ENCODE measurements at regions not wholly inside any gene's neighbourhood (a gene's known extent, or its start where the extent isn't known, plus 50 kb on each side); places are given as distances from the start of the nearest gene placed in this dataset.

DNA sequence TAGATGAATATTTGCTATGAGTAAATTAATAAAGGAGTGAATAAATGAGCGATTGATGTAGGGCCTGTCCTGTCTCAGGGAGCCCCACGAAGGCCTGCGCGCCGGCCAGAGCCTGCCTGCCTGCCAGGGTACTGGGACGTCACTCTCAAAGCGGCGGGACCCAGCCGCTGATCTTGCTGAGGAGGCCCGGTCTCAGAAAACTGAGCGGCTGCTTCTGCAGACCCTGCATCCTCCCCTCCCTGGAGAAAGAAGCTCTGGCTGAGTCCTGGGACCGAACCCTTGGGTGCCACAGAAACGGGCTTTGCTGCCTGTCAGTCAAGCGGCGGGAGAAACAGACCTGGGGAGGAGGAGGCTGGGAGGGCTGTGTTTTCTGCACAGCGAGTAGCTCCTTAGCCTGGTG is 91.6 kb upstream of the B3GAT1 start:
- TF ChIP-seq, protein P1, sequence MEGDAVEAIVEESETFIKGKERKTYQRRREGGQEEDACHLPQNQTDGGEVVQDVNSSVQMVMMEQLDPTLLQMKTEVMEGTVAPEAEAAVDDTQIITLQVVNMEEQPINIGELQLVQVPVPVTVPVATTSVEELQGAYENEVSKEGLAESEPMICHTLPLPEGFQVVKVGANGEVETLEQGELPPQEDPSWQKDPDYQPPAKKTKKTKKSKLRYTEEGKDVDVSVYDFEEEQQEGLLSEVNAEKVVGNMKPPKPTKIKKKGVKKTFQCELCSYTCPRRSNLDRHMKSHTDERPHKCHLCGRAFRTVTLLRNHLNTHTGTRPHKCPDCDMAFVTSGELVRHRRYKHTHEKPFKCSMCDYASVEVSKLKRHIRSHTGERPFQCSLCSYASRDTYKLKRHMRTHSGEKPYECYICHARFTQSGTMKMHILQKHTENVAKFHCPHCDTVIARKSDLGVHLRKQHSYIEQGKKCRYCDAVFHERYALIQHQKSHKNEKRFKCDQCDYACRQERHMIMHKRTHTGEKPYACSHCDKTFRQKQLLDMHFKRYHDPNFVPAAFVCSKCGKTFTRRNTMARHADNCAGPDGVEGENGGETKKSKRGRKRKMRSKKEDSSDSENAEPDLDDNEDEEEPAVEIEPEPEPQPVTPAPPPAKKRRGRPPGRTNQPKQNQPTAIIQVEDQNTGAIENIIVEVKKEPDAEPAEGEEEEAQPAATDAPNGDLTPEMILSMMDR (IDR thresholded peaks at IDR 0.05; ENCODE audit: low read depth, low read length) = no peak
- no peak overlapping the region for H3K4me3 ChIP-seq (ENCODE audit: low read depth, low read length)

DNA sequence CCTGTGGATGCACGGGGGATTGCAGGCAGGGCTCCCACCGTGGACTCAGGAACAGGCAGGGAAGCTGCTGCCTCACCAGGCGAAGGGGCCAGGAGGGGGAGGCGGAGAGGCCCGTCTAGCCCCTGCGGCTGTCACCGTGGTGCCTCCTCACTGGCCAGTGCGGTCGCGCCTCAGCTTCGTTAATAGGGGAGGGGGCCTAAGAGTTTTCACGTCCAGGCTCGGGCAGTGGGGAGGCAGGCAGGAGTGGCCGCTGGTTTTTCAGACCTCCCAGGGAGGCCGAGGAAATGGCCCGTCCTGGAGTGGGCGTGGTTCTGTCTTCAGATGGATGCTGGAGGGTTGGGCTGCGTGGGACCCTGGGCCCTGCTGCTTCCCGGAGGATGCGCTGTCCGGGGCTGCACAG is 91.1 kb upstream of the B3GAT1 start:
- H3K4me3 ChIP-seq (ENCODE audit: low read depth, low read length) = no peak overlapping the region
- TF ChIP-seq, protein P1 (IDR thresholded peaks at IDR 0.05; ENCODE audit: low read depth, low read length) = no peak

DNA sequence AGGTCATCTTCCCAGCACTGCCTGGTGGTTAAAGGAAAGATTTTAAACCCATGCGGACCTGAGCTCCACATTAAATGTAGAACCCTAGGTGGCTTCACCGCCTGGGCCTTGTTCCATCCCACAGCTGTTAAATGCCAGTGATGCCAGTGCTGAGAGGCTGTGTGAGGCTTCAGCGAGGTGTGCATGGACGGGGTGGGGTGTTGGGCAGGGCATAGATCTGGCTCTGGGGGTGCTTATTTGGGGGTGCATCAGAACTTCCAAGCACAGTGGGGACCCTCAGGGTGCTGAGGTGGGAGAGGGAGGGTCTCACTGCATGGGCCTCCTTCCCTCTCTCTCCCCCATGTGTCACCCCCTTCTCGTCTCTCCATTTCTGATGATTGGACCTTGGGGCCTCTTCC is 90.1 kb upstream of the B3GAT1 start:
- no peak overlapping the region for H3K4me3 ChIP-seq (ENCODE audit: low read depth, low read length)
- TF ChIP-seq, protein P1 (IDR thresholded peaks at IDR 0.05; ENCODE audit: low read depth, low read length) = no peak

DNA sequence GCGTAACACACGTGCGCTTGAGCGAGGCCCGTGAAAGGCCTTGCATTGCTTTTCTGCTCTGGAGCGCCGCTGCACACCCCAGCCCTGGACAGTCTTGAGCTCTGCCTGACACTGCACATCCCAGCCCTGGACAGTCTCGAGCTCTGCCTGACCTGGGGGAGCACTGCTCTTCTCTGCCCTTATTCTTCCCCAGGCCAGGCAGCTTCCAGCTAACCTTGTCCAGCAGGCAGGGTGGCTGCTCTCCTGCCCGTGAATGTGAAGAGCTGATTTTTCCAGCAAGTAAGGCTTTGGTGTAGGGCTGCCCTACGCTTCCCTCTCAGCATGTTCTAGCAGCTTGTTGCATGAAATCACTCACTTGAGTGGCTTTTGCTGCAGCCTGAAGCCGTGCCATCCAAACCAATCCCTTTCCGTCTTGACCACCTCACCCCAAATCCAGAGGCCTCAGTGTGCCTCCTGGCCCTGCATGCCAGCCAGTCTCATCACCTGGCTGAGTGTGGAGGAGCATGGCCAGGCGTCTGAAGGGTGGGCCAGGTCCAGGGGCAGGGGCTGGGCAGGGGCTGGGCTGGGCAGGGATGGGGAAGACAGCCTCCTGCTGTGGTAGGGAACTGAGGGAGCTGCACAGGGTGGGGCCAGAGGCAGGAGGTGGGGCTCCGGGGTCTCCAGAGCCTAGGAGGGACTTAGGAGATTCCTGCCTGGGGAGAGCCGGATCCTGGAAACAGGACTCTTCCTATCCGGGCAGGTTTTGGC is 89.5 kb upstream of the B3GAT1 start:
- TF ChIP-seq, protein P1 (IDR thresholded peaks at IDR 0.05; ENCODE audit: low read depth, low read length) = no peak
- H3K4me3 ChIP-seq (ENCODE audit: low read depth, low read length) = no peak overlapping the region

DNA sequence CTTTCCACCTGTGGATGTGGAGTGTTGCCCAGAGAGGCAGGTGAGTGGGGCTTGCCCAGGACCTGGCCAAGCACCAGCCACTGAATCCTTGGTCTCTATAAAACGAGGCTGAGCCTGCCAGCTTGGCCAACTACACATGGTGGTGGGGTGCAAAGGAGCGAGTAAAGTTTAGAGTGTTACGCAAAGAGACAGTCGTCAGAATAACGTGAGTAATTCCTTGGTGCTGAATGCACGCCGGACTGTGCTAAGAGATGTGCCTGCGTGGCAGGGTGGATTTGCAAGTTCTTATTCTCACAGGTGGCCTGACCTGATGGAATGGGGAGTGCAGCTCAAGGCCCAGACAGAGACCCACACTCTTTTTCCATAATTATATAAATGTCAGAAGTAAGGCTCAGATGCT is 88.6 kb upstream of the B3GAT1 start:
- H3K4me3 ChIP-seq (ENCODE audit: low read depth, low read length) = no peak overlapping the region
- TF ChIP-seq, protein P1 (IDR thresholded peaks at IDR 0.05; ENCODE audit: low read depth, low read length) = no peak

DNA sequence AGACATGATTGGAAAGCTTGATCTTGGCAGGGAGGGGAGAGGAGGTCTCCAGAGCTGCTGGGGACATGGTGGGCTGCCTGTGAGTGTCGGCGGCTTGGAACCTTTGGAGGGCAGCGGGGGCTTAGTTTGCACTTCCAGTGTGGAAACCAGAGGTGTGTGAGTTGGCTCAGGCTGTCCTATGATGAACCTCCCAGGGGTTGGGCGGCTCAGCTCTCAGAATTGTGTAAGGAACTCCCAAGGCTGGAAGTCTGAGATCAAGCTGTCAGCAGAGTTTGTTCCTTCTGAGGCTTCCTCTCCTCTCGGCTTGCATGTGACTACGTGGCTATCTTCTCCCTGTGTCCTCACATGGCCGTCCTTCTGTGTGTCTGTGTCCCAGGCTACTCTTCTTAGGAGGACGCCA is 87.9 kb upstream of the B3GAT1 start:
- TF ChIP-seq, protein P1 (IDR thresholded peaks at IDR 0.05; ENCODE audit: low read depth, low read length) = no peak
- H3K4me3 ChIP-seq (ENCODE audit: low read depth, low read length) = no peak overlapping the region

DNA sequence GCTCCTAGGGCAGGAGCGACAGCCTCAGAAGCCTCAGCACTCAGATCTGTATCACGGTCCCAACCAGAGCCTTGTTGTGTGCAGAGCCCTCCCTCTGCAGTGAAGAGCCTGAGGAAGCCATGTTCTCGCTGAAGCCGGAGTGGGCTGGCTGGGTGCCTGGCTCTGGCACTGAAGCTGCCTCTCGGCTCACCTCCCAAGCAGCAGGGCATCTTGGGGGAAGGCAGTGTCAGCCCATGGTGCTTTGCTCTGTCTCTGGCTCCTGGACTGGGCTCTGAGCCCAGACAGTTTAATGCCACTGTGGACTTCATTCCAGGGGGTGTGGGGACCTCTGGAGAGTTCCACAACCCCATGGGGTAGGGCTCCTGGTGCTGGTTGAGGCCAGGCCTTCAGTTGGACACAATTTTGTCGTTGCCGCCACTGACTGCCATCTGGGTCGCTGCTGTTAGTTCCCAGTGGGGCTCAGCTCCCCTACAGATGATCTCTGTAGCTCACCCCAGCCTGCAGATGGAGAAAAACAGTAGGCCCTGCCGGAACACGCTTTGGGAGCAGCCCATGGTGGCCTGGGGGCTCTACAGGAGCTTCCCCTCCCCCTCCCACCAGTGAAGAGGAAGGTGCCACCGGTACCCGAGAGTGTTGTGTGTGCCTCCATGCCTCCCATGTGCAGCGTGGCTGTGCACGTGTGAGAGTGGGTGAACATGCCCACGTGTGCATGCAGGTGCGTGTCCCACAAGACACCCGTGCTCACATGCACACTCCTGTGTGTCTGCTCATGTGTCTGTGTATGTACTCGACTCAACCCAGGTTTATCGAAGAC is 86.5 kb upstream of the B3GAT1 start:
- TF ChIP-seq, protein P1 (IDR thresholded peaks at IDR 0.05; ENCODE audit: low read depth, low read length) = no peak
- H3K4me3 ChIP-seq (ENCODE audit: low read depth, low read length) = no peak overlapping the region
